SK-N-SH (cell line): ENCODE measurements at regions not wholly inside any gene's neighbourhood (a gene's known extent, or its start where the extent isn't known, plus 50 kb on each side); places are given as distances from the start of the nearest gene placed in this dataset.

Experiments used
- CTCF ChIA-PET: fragments of 300-600, 350-600 bp; formaldehyde crosslinking; extraction: SDS; loops from one replicate; lab custom pipeline; 2021; lab: Yijun Ruan, JAX
- POLR2A ChIA-PET: fragments of 350-600 bp; sonication (Branson Sonifier 250); formaldehyde crosslinking; extraction: SDS; loops from one replicate; lab custom pipeline; 2020; ENCODE audit warnings: antibody characterized with exemption, inconsistent platforms; lab: Yijun Ruan, JAX
- DNase-seq: peaks from one replicate; pipeline ENCODE4 v3.0.0; 2012
- H2AFZ ChIP-seq: fragments of 200-600 bp; sonication (generic); 2 replicates; pipeline ENCODE4 v1.8.1; 2016; ENCODE audit warnings: antibody characterized with exemption, mild to moderate bottlenecking, low read depth
- H3F3A ChIP-seq: fragments of 200-600 bp; sonication (generic); replicated peaks from 2 replicates; pipeline ENCODE3; 2016; ENCODE audit warnings: antibody characterized with exemption, mild to moderate bottlenecking; ENCODE audit not compliant: insufficient read depth
- H3K27ac ChIP-seq, 2 experiments: fragments of 200-500 bp in 1 of 2; fragments of 200-600 bp in 1 of 2; sonication (Bioruptor generic) in 1 of 2; sonication (generic), shearing (Covaris generic) in 1 of 2; 2 replicates each; pipeline versions ENCODE4 v1.5.1 to v1.6.1; 2014 to 2016; ENCODE audit warnings: low read depth in 2 of 2, inconsistent platforms in 1 of 2, low read length in 1 of 2, mild to moderate bottlenecking in 1 of 2, mixed read lengths in 1 of 2
- H3K27me3 ChIP-seq: fragments of 200-600 bp; sonication (generic), shearing (Covaris generic); 2 replicates; pipeline ENCODE4 v1.6.1; 2016; ENCODE audit warnings: mixed run types; ENCODE audit not compliant: insufficient read depth
- H3K36me3 ChIP-seq, 2 experiments: fragments of 200-500 bp in 1 of 2; fragments of 200-600 bp in 1 of 2; sonication (Bioruptor generic) in 1 of 2; sonication (generic) in 1 of 2; replicated peaks in 1 of 2; 2 replicates each; pipeline versions ENCODE3 to v1.5.1; 2014 to 2016; ENCODE audit warnings: low read length in 1 of 2, mild to moderate bottlenecking in 1 of 2; ENCODE audit not compliant: insufficient read depth in 2 of 2, control insufficient read depth in 1 of 2
- H3K4me1 ChIP-seq, 2 experiments: fragments of 200-500 bp in 1 of 2; fragments of 200-600 bp in 1 of 2; sonication (Bioruptor generic) in 1 of 2; sonication (generic), shearing (Covaris generic) in 1 of 2; 2 replicates each; pipeline versions ENCODE4 v1.5.1 to v1.6.1; 2014 to 2016; ENCODE audit warnings: low read depth in 1 of 2, low read length in 1 of 2, mixed run types in 1 of 2; ENCODE audit not compliant: insufficient read depth in 2 of 2, control insufficient read depth in 1 of 2
- H3K4me2 ChIP-seq: fragments of 200-600 bp; sonication (generic), shearing (Covaris generic); 2 replicates; pipeline ENCODE4 v1.6.1; 2017; ENCODE audit warnings: mixed run types
- H3K4me3 ChIP-seq, 2 experiments: fragments of 200-500 bp in 1 of 2; fragments of 200-600 bp in 1 of 2; sonication (Bioruptor generic) in 1 of 2; sonication (generic), shearing (Covaris generic) in 1 of 2; 2 replicates each; pipeline versions ENCODE4 v1.5.1 to v1.8.1; 2014 to 2016; ENCODE audit warnings: low read depth in 2 of 2, inconsistent platforms in 1 of 2, low read length in 1 of 2, mild to moderate bottlenecking in 1 of 2, mixed read lengths in 1 of 2, moderate library complexity in 1 of 2
- H3K79me2 ChIP-seq: fragments of 200-600 bp; sonication (generic); 2 replicates; pipeline ENCODE4 v1.8.1; 2017; ENCODE audit warnings: mild to moderate bottlenecking; ENCODE audit not compliant: insufficient read depth
- H3K9ac ChIP-seq: fragments of 200-600 bp; sonication (generic); 2 replicates; pipeline ENCODE4 v1.6.1; 2017; ENCODE audit warnings: mixed run types
- H3K9me2 ChIP-seq: fragments of 200-600 bp; sonication (generic); 2 replicates; pipeline ENCODE4 v1.6.1; 2017; ENCODE audit warnings: mixed run types
- H3K9me3 ChIP-seq: fragments of 200-600 bp; sonication (generic); 2 replicates; pipeline ENCODE4 v1.6.1; 2017; ENCODE audit warnings: mixed run types, mild to moderate bottlenecking, moderate library complexity
- H4K20me1 ChIP-seq: fragments of 200-600 bp; sonication (generic); 2 replicates; pipeline ENCODE4 v1.6.1; 2017; ENCODE audit warnings: mild to moderate bottlenecking, mixed run types; ENCODE audit not compliant: insufficient read depth
- CTCF ChIP-seq: fragments of 200-600 bp; sonication (generic); IDR thresholded peaks from 2 replicates; pipeline ENCODE4 v1.6.1; 2017; ENCODE audit warnings: antibody characterized with exemption, mild to moderate bottlenecking, moderate library complexity
- EP300 ChIP-seq, 2 experiments: IDR thresholded peaks; 2 replicates each; pipeline versions ENCODE4 v1.4.0 to v1.6.1; 2012; ENCODE audit warnings: borderline replicate concordance in 1 of 2, low read depth in 1 of 2, low read length in 1 of 2
- EZH2phosphoT487 ChIP-seq: fragments of 200-600 bp; sonication (generic); IDR thresholded peaks from 2 replicates; pipeline ENCODE4 v1.6.1; 2017; ENCODE audit warnings: low read depth, mixed run types, mild to moderate bottlenecking, antibody characterized with exemption, moderate library complexity, borderline replicate concordance
- GABPA ChIP-seq: IDR thresholded peaks from 2 replicates; pipeline ENCODE4 v1.4.0; 2012; ENCODE audit warnings: low read depth, mild to moderate bottlenecking
- PBX3 ChIP-seq: IDR thresholded peaks from 2 replicates; pipeline ENCODE4; 2012
- RAD21 ChIP-seq: IDR thresholded peaks from 2 replicates; pipeline ENCODE4 v1.6.1; 2012; ENCODE audit warnings: mild to moderate bottlenecking, low read length
- RXRA ChIP-seq: IDR thresholded peaks from 2 replicates; pipeline ENCODE4 v1.4.0; 2012; ENCODE audit warnings: low read depth, mild to moderate bottlenecking, borderline replicate concordance
- SIN3A ChIP-seq: IDR thresholded peaks from 2 replicates; pipeline ENCODE4 v1.6.1; 2012; ENCODE audit warnings: low read depth, mild to moderate bottlenecking, low read length, moderate library complexity, borderline replicate concordance
- SMC3 ChIP-seq: IDR thresholded peaks from 2 replicates; pipeline ENCODE4 v1.6.1; 2012; ENCODE audit warnings: low read depth, low read length, improper control_type of control experiment
- USF2 ChIP-seq: fragments of 150-350 bp; IDR thresholded peaks from 2 replicates; pipeline ENCODE4 v1.6.1; 2017; ENCODE audit warnings: antibody characterized with exemption, low read length, low read depth, borderline replicate concordance

- TF ChIP-seq EP300 (IDR thresholded peaks at IDR 0.05; ENCODE audit: borderline replicate concordance in 1 of 2, low read depth in 1 of 2, low read length in 1 of 2) (no peak), RAD21 (no peak), PBX3 (no peak)
- no peak overlapping the region for H3K4me2 ChIP-seq
- no peak for DNase-seq
- ChIA-PET CTCF (interaction anchor here (1.0 kb wide), 1 partner anchor 11 kb away, joined by 3 read pairs; no protein-coding TSS in a partner anchor), POLR2A (interaction anchor here (0.5 kb wide), 1 partner anchor 93 kb away, joined by 4 read pairs; no protein-coding TSS in a partner anchor)
- H3K27ac ChIP-seq = no peak overlapping the region
- peaks cover 0 to 3% of the 10 kb centered on the region in 2 experiments; a peak in 1 of 4 replicates for H3K4me1 ChIP-seq
- H3K36me3 ChIP-seq = no peaks in the 10 kb centered on the region
- H3K4me3 ChIP-seq = no peak overlapping the region
- no peak overlapping the region for H2AFZ ChIP-seq
- no peaks in the 10 kb centered on the region for H4K20me1 ChIP-seq
- H3K9me3 ChIP-seq = no peaks in the 10 kb centered on the region
- no peaks in the 10 kb centered on the region for H3K9me2 ChIP-seq
- no peaks in the 10 kb centered on the region for H3F3A ChIP-seq
- no peaks in the 10 kb centered on the region for H3K79me2 ChIP-seq
- no peak overlapping the region for H3K9ac ChIP-seq
- H3K27me3 ChIP-seq = no peaks in the 10 kb centered on the region
These were observed 75.2 kb upstream of the CPEB4 start for GRCh38 chr5:173812811-173813550.

GRCh38 chr5:173814053-173814452, 74.1 kb upstream of the CPEB4 start:
- Histone ChIP-seq H3K79me2 (no peaks in the 10 kb centered on the region), H3K27me3 (no peaks in the 10 kb centered on the region), H3F3A (no peaks in the 10 kb centered on the region), H3K4me1 (peaks cover 0 to 3% of the 10 kb centered on the region in 2 experiments; a peak in 1 of 4 replicates), H3K9me2 (no peaks in the 10 kb centered on the region), H3K4me3 (no peak overlapping the region), H2AFZ (no peak overlapping the region), H3K36me3 (no peaks in the 10 kb centered on the region), H3K27ac (no peak overlapping the region), H3K9ac (no peak overlapping the region), H3K9me3 (no peaks in the 10 kb centered on the region), H4K20me1 (no peaks in the 10 kb centered on the region), H3K4me2 (no peak overlapping the region)
- no peak for DNase-seq
- CTCF ChIA-PET = no interaction called here
- no peak for TF ChIP-seq RXRA
- no peak for TF ChIP-seq GABPA
- TF ChIP-seq CTCF = no peak
- no peak for TF ChIP-seq SMC3
- TF ChIP-seq EZH2phosphoT487 = no peak
- no peak for TF ChIP-seq USF2
- no peak for TF ChIP-seq SIN3A
- POLR2A ChIA-PET = no interaction called here
